HAP-1 (cell line): ENCODE measurements at regions not wholly inside any gene's neighbourhood (a gene's known extent, or its start where the extent isn't known, plus 50 kb on each side); places are given as distances from the start of the nearest gene placed in this dataset.
"Not testable (repeated sequence)": the region's sequence is repeated elsewhere in the genome, so short reads cannot be mapped to it uniquely, and the experiment has no call there.

Experiments used
- DNase-seq, 2 experiments: peaks; one replicate each; pipeline ENCODE4 v3.0.0-alpha.2; 2016 to 2020; ENCODE audit warnings: low spot score in 2 of 2
- H3K27me3 ChIP-seq: fragments of 250-450 bp; sonication (Bioruptor Pico); 2 replicates; pipeline ENCODE4 v1.5.1; 2020; ENCODE audit warnings: low read depth, mild to moderate bottlenecking, moderate library complexity
- H3K36me3 ChIP-seq: fragments of 250-450 bp; sonication (Bioruptor Pico); replicated peaks from 2 replicates; pipeline ENCODE4 v1.5.1; 2020; ENCODE audit warnings: mild to moderate bottlenecking
- H3K4me1 ChIP-seq: fragments of 250-450 bp; sonication (Bioruptor Pico); 2 replicates; pipeline ENCODE4 v1.5.1; 2020; ENCODE audit warnings: mild to moderate bottlenecking
- H3K4me3 ChIP-seq: fragments of 250-450 bp; sonication (Bioruptor Pico); 2 replicates; pipeline ENCODE4 v1.5.1; 2020; ENCODE audit warnings: mild to moderate bottlenecking, moderate library complexity
- H3K9me3 ChIP-seq: fragments of 250-450 bp; sonication (Bioruptor Pico); 2 replicates; pipeline ENCODE4 v1.5.1; 2020; ENCODE audit warnings: mild to moderate bottlenecking, moderate library complexity
- in situ Hi-C: fragments of 300-500 bp; cut with MboI; formaldehyde crosslinking; loops from 3 replicates; pipeline ENCODE4 v1.14.3; 2020; ENCODE audit warnings: low sequenced_read_pairs, inconsistent platforms, mixed read lengths

DNA sequence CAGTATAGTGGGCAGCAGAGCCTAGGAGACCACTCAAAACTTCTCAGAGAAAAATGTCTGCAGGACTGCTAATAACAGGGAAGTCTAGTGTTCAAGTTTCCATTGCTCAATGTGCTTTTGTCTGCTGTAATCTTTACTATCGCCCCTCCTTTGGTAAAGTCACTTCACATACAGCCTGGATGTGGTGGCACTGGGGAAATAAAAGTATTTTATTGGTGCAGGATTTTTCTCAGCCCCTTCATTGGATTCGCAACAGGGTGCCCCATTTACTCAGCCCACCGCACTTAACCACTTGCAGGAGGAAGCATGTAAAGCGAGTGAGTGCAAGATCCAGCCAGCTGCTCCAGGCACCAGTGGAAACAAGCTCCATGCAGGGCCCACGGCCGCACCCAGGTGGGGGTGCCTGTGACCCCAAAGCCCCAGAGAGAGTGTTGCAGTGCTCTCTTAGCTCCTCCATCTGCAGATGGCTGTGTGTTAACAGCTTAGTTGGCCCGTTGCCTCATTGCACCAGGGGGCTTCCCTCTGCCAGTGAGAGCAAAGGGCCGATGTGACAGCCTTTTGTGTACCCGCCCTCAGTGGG lies 163.5 kb upstream of the TMEM72 start:
- no peaks in the 10 kb centered on the region for H3K27me3 ChIP-seq
- no peaks in the 10 kb centered on the region for H3K36me3 ChIP-seq
- H3K9me3 ChIP-seq: no peaks in the 10 kb centered on the region
- DNase-seq: no peak
- in situ Hi-C loops: no loop called here
- H3K4me3 ChIP-seq: no peak overlapping the region
- H3K4me1 ChIP-seq: no peaks in the 10 kb centered on the region

DNA sequence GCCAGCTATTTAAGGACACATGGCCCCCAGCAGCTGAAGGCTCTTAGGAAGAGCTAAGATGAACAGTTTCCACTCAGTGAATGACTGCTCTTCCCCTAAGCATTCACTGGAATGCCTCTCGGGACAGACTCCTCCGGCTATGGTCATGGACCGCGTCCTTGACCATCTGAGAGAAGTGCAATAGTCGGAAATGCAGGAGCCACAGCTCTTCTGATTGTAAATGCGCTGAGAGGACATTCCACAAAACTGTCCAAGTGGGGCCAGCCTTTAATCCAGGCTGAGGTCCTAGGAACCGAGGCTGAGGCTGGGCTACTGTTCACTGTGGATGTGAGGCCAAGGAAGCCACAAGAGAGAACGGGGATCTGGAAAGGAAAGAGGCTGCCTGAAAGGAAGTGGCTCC lies 162.0 kb upstream of the TMEM72 start:
- DNase-seq: no peak
- Histone ChIP-seq H3K4me1 (no peaks in the 10 kb centered on the region), H3K9me3 (no peaks in the 10 kb centered on the region), H3K4me3 (no peak overlapping the region), H3K27me3 (no peaks in the 10 kb centered on the region), H3K36me3 (no peaks in the 10 kb centered on the region)
- in situ Hi-C loops: no loop called here

DNA sequence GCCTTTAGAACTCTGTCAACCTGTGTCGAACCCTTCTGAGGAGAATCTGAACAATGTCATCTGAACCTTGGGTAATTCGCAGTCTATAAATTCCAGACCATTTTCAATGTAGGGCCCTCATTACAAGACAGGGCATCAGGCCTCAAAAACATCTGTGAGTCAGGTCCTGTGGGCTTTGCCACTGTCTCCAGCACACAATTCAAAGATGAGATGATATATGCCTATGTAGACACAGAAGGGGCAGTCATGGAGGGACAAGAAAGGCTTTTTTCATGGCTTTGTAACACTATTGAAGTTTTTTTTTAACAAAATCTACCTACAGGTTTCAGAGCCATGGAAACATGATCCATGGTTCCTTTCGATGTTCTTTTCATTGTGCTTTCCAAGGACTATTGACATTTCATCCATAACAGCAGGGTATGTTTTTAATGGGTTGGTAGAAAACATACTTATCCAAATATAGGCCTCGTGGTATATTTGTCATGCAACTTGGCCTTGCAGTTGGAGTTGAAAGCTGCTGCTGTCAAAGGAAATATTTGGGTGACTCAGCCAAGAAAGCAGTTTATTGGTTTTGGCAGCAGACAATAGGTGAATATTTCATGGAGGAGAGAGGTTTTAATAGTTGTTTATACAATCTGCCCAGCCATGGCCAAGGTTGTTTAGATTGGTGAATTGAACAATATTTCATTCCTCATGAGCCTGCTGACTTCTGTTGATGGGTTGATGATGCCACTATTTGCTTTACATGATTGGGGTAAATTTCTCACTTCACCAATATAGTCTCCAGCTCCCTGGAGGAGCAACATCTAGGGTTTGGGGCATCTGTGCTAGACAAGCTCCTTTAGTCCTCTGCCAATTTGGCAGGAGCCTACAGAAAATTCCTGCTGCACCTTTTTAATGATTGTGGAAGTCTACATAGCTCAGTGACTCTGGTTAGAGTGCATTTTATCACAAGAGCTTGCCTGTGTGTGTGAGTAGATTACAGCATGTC lies 158.4 kb upstream of the TMEM72 start:
- Histone ChIP-seq H3K4me3 (no peak overlapping the region), H3K9me3 (no peaks in the 10 kb centered on the region), H3K36me3 (no peaks in the 10 kb centered on the region), H3K4me1 (no peaks in the 10 kb centered on the region), H3K27me3 (no peaks in the 10 kb centered on the region)
- in situ Hi-C loops: no loop called here
- DNase-seq: no peak

DNA sequence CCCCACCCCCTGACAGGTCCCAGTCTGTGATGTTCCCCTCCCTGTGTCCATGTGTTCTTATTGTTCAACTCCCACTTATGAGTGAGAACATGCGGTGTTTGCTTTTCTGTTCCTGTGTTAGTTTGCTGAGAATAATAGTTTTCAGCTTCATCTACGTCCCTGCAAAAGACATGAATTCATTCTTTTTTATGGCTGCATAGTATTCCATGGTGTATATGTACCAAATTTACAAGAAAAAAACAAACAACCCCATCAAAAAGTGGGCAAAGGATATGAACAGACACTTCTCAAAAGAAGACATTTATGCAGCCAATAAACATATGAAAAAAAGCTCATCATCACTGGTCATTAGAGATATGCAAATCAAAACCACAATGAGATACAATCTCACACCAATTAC lies 156.8 kb upstream of the TMEM72 start:
- H3K4me1 ChIP-seq, H3K9me3 ChIP-seq, H3K4me3 ChIP-seq, DNase-seq, H3K36me3 ChIP-seq, in situ Hi-C loops, H3K27me3 ChIP-seq: not testable (repeated sequence)

DNA sequence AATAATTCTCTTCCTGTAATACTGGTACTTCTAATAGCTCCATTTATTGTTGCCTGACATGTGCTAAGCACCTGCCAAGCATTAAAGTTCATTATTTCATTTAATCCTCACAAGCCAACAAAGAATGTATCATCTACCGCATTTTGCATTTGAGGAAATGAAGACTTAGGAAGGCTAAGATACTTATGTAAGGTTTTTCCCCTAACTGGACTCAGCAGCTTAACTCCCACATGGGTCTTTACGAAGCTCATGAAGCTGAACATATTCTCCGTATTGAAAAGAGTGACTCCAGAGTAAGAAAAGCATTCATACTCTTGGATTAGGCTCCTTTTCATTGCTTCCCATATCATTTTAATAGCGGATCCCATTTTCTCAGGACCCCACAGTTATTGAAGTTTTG lies 155.7 kb upstream of the TMEM72 start:
- Histone ChIP-seq H3K27me3 (no peaks in the 10 kb centered on the region), H3K36me3 (no peaks in the 10 kb centered on the region), H3K4me1 (no peaks in the 10 kb centered on the region), H3K9me3 (no peaks in the 10 kb centered on the region), H3K4me3 (no peak overlapping the region)
- DNase-seq: no peak
- in situ Hi-C loops: no loop called here

DNA sequence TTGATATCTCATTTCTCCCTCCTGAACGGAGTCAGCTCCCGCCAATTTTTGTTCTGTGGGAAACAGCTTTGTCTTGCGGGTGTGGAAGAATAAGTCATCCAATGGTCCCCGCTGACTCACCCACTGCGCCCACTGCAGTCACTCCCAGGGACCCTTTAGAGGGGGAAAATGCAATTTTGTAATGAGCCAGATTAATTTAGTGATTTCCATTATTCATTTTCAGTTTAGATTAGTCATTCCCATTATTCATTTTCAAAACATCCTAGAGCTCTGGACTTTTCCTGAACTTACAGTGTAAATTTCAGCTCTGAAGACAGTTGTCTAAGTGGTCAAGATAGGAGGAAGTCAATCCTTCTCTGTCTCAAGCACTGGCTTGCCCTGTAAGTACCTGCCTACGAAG lies 154.9 kb upstream of the TMEM72 start:
- in situ Hi-C loops: no loop called here
- Histone ChIP-seq H3K36me3 (no peaks in the 10 kb centered on the region), H3K4me3 (no peak overlapping the region), H3K9me3 (no peaks in the 10 kb centered on the region), H3K4me1 (no peaks in the 10 kb centered on the region), H3K27me3 (no peaks in the 10 kb centered on the region)
- no peak for DNase-seq

DNA sequence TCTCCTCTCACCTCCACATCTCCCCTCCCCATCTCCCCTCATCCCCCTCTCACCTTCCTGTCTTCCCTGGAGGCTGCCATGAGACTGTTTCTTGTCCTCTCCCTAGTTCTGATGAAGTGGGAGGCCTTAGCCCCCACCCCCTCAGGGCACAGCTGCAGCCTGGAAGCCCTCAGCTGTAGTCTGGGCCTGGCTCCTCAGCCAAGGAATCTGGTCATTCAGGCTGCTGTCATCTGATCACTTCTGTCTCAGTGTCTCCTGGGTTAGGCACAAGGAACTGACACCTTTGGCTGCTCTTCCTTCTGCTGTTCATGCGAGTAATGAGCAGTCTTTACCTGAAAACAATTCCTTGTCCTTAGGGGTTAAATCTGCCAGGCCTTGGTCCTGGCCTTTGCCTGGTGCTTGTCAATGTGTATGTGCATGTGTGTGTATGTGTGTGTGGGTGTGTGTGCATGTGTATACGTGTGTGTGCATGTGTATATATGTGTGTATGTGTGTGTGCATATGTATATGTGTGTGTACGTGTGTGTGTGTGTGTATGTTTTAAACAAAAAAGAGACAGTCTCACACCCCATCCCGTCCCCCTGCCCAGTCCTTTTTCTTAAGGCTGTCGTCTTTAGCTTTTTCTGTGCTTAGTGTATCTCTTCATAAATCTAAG lies 153.5 kb upstream of the TMEM72 start:
- Histone ChIP-seq H3K4me3 (no peak overlapping the region), H3K27me3 (no peaks in the 10 kb centered on the region)
- in situ Hi-C loops: no loop called here

DNA sequence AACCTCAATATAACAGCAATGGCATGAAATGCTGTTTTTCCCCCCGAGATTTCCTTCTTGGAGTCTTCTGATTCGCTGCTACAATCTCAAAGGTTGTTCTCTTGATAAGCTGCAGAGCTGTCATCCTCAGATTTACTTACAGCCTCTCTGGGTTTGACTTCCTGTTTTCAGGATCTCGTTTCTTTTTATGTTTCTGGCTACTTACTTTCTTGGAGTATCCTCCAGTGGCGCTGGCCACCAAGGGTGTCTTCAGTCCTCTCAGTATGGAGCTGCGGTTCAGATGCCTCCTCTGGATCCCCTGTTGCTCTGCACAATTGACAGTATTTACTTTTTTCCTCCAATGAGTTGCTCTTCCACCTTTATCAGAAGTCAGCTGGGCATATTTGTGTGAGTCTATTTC lies 152.0 kb upstream of the TMEM72 start:
- H3K4me3 ChIP-seq: no peak overlapping the region
- no peak for DNase-seq
- in situ Hi-C loops: no loop called here
- H3K27me3 ChIP-seq: no peaks in the 10 kb centered on the region
- H3K36me3 ChIP-seq: no peaks in the 10 kb centered on the region
- H3K9me3 ChIP-seq: no peaks in the 10 kb centered on the region
- H3K4me1 ChIP-seq: no peaks in the 10 kb centered on the region

More for the DNA sequence above, 153.5 kb upstream of the TMEM72 start:
- no peaks in the 10 kb centered on the region for H3K36me3 ChIP-seq
- no peaks in the 10 kb centered on the region for H3K4me1 ChIP-seq
- DNase-seq: no peak
- no peaks in the 10 kb centered on the region for H3K9me3 ChIP-seq

DNA sequence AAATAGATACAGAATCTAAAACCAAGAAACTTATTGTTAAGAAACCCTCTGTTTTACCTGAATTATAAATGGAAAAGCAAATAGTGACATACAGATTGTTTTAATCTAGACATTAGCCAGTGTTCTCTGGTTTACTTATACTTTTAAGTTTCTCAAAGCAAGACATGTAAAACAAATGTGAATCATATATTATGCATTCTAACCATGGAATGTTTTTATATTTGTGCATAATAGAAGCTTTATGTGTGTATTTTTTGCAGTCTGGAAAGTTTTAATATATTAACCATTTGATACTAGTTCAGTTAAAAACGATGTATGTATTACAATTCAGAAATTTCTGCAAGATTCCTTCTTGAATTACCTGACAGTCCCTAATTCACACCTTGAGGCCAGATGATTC lies 150.6 kb upstream of the TMEM72 start:
- in situ Hi-C loops: no loop called here
- Histone ChIP-seq H3K36me3 (no peaks in the 10 kb centered on the region), H3K4me3 (no peak overlapping the region), H3K27me3 (no peaks in the 10 kb centered on the region), H3K4me1 (no peaks in the 10 kb centered on the region), H3K9me3 (no peaks in the 10 kb centered on the region)
- DNase-seq: no peak

DNA sequence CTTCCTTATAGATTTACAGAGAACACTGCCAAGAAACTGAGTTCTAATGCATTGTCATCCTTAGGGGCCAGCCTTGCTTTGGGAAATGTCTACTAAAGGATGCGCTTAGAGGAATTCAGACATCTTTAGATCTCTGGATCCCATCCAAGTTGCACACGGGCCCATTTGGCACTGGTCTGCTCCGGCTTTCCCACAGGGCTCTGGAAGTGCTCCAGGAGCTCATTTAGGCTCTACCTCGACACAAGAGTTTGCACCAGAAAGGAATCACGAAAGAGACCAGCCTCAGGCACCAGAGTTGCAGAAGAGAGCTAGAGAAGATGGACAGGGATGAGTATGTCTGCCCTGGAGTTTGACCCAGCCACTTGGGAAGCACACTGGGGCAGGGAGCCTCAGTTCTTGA lies 150.1 kb upstream of the TMEM72 start:
- H3K4me3 ChIP-seq: no peak overlapping the region
- no peaks in the 10 kb centered on the region for H3K4me1 ChIP-seq
- in situ Hi-C loops: no loop called here
- no peaks in the 10 kb centered on the region for H3K36me3 ChIP-seq
- DNase-seq: no peak
- H3K9me3 ChIP-seq: no peaks in the 10 kb centered on the region
- no peaks in the 10 kb centered on the region for H3K27me3 ChIP-seq

DNA sequence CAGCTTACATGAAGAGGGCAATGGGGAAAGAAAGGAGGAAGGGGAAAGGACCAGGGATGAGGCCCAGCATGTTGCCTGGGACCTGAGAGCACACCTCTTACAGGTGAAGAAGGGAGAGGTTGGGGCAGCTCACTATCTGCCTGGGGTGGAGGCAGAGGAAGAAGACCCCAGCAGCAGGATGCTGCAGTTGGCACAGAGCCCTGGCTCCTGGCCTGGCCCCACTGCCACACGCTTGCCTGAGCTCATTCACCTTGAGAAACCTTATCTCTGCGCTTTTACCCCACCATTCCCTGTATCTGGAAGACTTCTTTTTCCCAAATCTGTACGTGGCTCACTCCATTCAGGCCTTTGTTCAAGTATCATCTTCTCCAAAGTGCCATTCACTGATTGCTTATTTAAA lies 147.8 kb upstream of the TMEM72 start:
- in situ Hi-C loops: no loop called here
- Histone ChIP-seq H3K4me1 (no peaks in the 10 kb centered on the region), H3K27me3 (no peaks in the 10 kb centered on the region), H3K4me3 (no peak overlapping the region), H3K9me3 (no peaks in the 10 kb centered on the region), H3K36me3 (no peaks in the 10 kb centered on the region)
- DNase-seq: no peak

DNA sequence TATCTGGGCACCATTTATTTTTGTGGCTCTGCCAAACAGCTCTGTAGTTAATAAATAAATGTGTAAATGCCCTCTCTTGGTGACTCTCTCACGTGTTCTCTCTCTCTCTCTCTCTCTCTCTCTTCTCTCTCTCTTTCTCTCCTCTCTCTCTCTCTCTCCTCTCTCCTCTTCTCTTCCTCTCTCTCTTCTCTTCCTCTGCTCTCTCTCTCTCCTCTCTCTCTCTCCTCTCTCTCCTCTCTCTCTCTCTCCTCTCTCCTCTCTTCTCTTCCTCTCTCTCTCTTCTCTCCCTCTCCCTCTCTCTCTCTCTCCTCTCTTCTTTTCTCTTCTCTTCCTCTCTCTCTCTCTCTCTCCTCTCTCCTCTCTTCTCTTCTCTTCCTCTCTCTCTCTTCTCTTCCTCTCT lies 145.8 kb upstream of the TMEM72 start:
- Histone ChIP-seq H3K36me3 (no peaks in the 10 kb centered on the region), H3K4me3 (no peak overlapping the region), H3K4me1 (no peaks in the 10 kb centered on the region), H3K9me3 (no peaks in the 10 kb centered on the region), H3K27me3 (no peaks in the 10 kb centered on the region)
- no peak for DNase-seq
- in situ Hi-C loops: no loop called here

DNA sequence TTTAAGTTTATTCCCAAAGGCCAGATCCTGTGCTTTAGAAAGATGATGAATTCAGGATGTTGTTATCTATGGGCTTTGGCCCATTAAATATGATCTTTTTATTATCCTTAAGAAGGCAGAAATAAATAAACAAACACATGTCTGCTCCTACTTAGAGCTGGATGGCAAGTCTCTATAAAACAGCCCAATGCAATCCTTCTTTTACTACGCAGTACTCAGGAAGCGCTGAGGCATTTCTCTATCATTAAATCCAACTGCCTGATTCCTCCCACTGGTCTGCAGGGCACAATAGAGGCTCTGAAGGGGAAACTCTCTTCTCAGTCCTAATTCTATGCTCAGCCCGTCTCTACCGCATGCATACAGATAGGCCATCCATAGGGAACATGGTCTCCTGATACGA lies 144.5 kb upstream of the TMEM72 start:
- H3K4me3 ChIP-seq: no peak overlapping the region
- H3K27me3 ChIP-seq: no peaks in the 10 kb centered on the region
- DNase-seq: no peak
- in situ Hi-C loops: no loop called here
- no peaks in the 10 kb centered on the region for H3K4me1 ChIP-seq
- no peaks in the 10 kb centered on the region for H3K9me3 ChIP-seq
- H3K36me3 ChIP-seq: no peaks in the 10 kb centered on the region

DNA sequence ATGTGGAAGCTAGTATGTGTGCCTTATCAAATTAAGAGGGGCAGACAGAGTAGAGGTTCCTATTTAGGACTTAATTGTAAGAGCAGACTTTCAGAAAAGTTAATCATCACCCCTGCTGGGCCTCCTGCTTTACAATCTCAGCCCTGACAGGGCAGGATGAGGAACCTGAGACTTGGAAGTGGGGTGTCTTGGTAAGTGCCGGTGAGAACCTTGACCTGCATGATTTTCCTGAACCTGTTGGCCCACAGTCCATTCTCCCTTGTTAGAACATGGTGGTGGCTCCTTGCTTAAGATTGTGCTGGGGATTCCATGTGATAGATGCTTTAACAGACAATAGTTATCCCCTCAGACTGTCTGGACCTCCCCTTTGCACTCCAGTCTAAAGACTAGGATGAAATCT lies 141.7 kb upstream of the TMEM72 start:
- no peak for DNase-seq
- Histone ChIP-seq H3K36me3 (no peaks in the 10 kb centered on the region), H3K27me3 (no peaks in the 10 kb centered on the region), H3K4me3 (no peak overlapping the region), H3K9me3 (no peaks in the 10 kb centered on the region), H3K4me1 (no peaks in the 10 kb centered on the region)
- in situ Hi-C loops: no loop called here
